ENCODE measurements at regions not wholly inside any gene's neighbourhood (a gene's known extent, or its start where the extent isn't known, plus 50 kb on each side); places are given as distances from the start of the nearest gene placed in this dataset.
"Not testable (repeated sequence)": the region's sequence is repeated elsewhere in the genome, so short reads cannot be mapped to it uniquely, and the experiment has no call there.

- no peak for DNase-seq (ENCODE audit: low read depth)
These were observed 85.2 kb upstream of the NCOR2 start for GRCh38 chr12:124652661-124653060.

GRCh38 chr12:124651516-124652273 lies 84.3 kb upstream of the NCOR2 start:
- no peak for DNase-seq (ENCODE audit: low read depth)

- DNase-seq (ENCODE audit: low read depth) = no peak
These were observed 83.5 kb upstream of the NCOR2 start for GRCh38 chr12:124650912-124651311.

GRCh38 chr12:124648710-124649384 lies 81.4 kb upstream of the NCOR2 start:
- no peak for DNase-seq (ENCODE audit: low read depth)

GRCh38 chr12:124647316-124647715 lies 79.9 kb upstream of the NCOR2 start:
- no peak for DNase-seq (ENCODE audit: low read depth)

GRCh38 chr12:124646385-124647230 lies 79.2 kb upstream of the NCOR2 start:
- peak; percentile 18 for DNase-seq (ENCODE audit: low read depth)

- no peak for DNase-seq (ENCODE audit: low read depth)
These were observed 78.3 kb upstream of the NCOR2 start for GRCh38 chr12:124645530-124646244.

- DNase-seq (ENCODE audit: low read depth) = not testable (repeated sequence)
These were observed 76.4 kb upstream of the NCOR2 start for GRCh38 chr12:124643768-124644167.

GRCh38 chr12:124642105-124642504 lies 74.7 kb upstream of the NCOR2 start:
- DNase-seq (ENCODE audit: low read depth) = no peak

GRCh38 chr12:124641591-124641990 lies 74.2 kb upstream of the NCOR2 start:
- DNase-seq (ENCODE audit: low read depth) = no peak

- no peak for DNase-seq (ENCODE audit: low read depth)
These were observed 72.6 kb upstream of the NCOR2 start for GRCh38 chr12:124640056-124640455.

- DNase-seq (ENCODE audit: low read depth) = no peak
These were observed 71.9 kb upstream of the NCOR2 start for GRCh38 chr12:124639122-124639806.

- no peak for DNase-seq (ENCODE audit: low read depth)
These were observed 70.2 kb upstream of the NCOR2 start for GRCh38 chr12:124637581-124637981.

GRCh38 chr12:124637163-124637562 lies 69.8 kb upstream of the NCOR2 start:
- no peak for DNase-seq (ENCODE audit: low read depth)

- DNase-seq (ENCODE audit: low read depth) = no peak
These were observed 68.9 kb upstream of the NCOR2 start for GRCh38 chr12:124636138-124636978.

GRCh38 chr12:124635316-124635715 lies 67.9 kb upstream of the NCOR2 start:
- DNase-seq (ENCODE audit: low read depth) = no peak

GRCh38 chr12:124633365-124634362 lies 66.3 kb upstream of the NCOR2 start:
- no peak for DNase-seq (ENCODE audit: low read depth)

GRCh38 chr12:124632519-124632984 lies 65.1 kb upstream of the NCOR2 start:
- no peak for DNase-seq (ENCODE audit: low read depth)

GRCh38 chr12:124631681-124632256 lies 64.4 kb upstream of the NCOR2 start:
- no peak for DNase-seq (ENCODE audit: low read depth)
